GM18517 (cell line): ENCODE measurements at regions not wholly inside any gene's neighbourhood (a gene's known extent, or its start where the extent isn't known, plus 50 kb on each side); places are given as distances from the start of the nearest gene placed in this dataset.

Source experiments
- ATAC-seq: cut with Tn5 transposase; IDR thresholded peaks from one replicate; pipeline ENCODE4 v1.9.1; 2021; ENCODE audit warnings: mild to moderate bottlenecking, moderate library complexity; ENCODE audit not compliant: unreplicated experiment

GRCh38 chr13:69579351-69579750 lies 528.3 kb upstream of the ATXN8OS start:
- no peak for ATAC-seq

- ATAC-seq: no peak
Measured at GRCh38 chr13:69571606-69572323, 535.9 kb upstream of the ATXN8OS start.

GRCh38 chr13:69567514-69567913 lies 540.1 kb upstream of the ATXN8OS start:
- ATAC-seq: no peak

- no peak for ATAC-seq
Measured at GRCh38 chr13:69566104-69566716, 541.4 kb upstream of the ATXN8OS start.

GRCh38 chr13:69565334-69565733 lies 542.3 kb upstream of the ATXN8OS start:
- no peak for ATAC-seq

- ATAC-seq: no peak
Measured at GRCh38 chr13:69556540-69557196, 551.0 kb upstream of the ATXN8OS start.

GRCh38 chr13:69553976-69554375 lies 553.6 kb upstream of the ATXN8OS start:
- ATAC-seq: no peak

GRCh38 chr13:69551193-69551592 lies 556.4 kb upstream of the ATXN8OS start:
- no peak for ATAC-seq

- no peak for ATAC-seq
Measured at GRCh38 chr13:69547780-69548179, 559.8 kb upstream of the ATXN8OS start.

- no peak for ATAC-seq
Measured at GRCh38 chr13:69545551-69545950, 562.1 kb upstream of the ATXN8OS start.

GRCh38 chr13:69524459-69525150 lies 583.0 kb upstream of the ATXN8OS start:
- ATAC-seq: no peak

- ATAC-seq: no peak
Measured at GRCh38 chr13:69496981-69497380, 610.6 kb upstream of the ATXN8OS start.

GRCh38 chr13:69495096-69495495 lies 612.5 kb upstream of the ATXN8OS start:
- ATAC-seq: no peak

GRCh38 chr13:69487576-69487975 lies 620.0 kb upstream of the ATXN8OS start:
- ATAC-seq: no peak

- no peak for ATAC-seq
Measured at GRCh38 chr13:69485991-69486592, 621.5 kb upstream of the ATXN8OS start.

- ATAC-seq: no peak
Measured at GRCh38 chr13:69477451-69477850, 630.2 kb upstream of the ATXN8OS start.

- no peak for ATAC-seq
Measured at GRCh38 chr13:69474011-69474685, 633.5 kb upstream of the ATXN8OS start.

GRCh38 chr13:69468624-69469023 lies 639.0 kb upstream of the ATXN8OS start:
- no peak for ATAC-seq

GRCh38 chr13:69461397-69461796 lies 646.2 kb upstream of the ATXN8OS start:
- no peak for ATAC-seq

- ATAC-seq: no peak
Measured at GRCh38 chr13:69459346-69459745, 648.3 kb upstream of the ATXN8OS start.

GRCh38 chr13:69458013-69458412 lies 649.6 kb upstream of the ATXN8OS start:
- no peak for ATAC-seq
